Stomach (tissue), 4 donors: ENCODE measurements at regions not wholly inside any gene's neighbourhood (a gene's known extent, or its start where the extent isn't known, plus 50 kb on each side); places are given as distances from the start of the nearest gene placed in this dataset.

ENCODE experiments used
- CTCF ChIP-seq, 7 experiments: fragments of 450-650 bp in 4 of 7; fragments of 200-600 bp in 3 of 7; sonication (generic) in 3 of 7; IDR thresholded peaks; one replicate each; pipeline ENCODE4 v1.5.1; 2016 to 2019; ENCODE audit warnings: antibody characterized with exemption in 7 of 7, control low read depth in 2 of 7, mild to moderate bottlenecking in 1 of 7
- POLR2A ChIP-seq, 4 donors: fragments of 450-650 bp; IDR thresholded peaks; one replicate each; pipeline ENCODE4 v1.6.1; 2016; ENCODE audit warnings: antibody characterized with exemption in 4 of 4, control low read depth in 2 of 4, mild to moderate bottlenecking in 1 of 4, moderate library complexity in 1 of 4

GRCh38 chr1:221040691-221041285 is 161.5 kb downstream of the HLX start:
- no peak for TF ChIP-seq POLR2A (IDR thresholded peaks at IDR 0.05)
- no peak for TF ChIP-seq CTCF (IDR thresholded peaks at IDR 0.05)
